NT2/D1 (cell line): ENCODE measurements at regions not wholly inside any gene's neighbourhood (a gene's known extent, or its start where the extent isn't known, plus 50 kb on each side); places are given as distances from the start of the nearest gene placed in this dataset.
"Not testable (repeated sequence)": the region's sequence is repeated elsewhere in the genome, so short reads cannot be mapped to it uniquely, and the experiment has no call there.

ENCODE experiments used
- DNase-seq: peaks from one replicate; pipeline ENCODE4 v3.0.0-alpha.2; 2011; ENCODE audit warnings: low read depth, low spot score
- H3K27me3 ChIP-seq: 2 replicates; pipeline ENCODE4 v1.6.0; 2011; ENCODE audit warnings: mild to moderate bottlenecking; ENCODE audit not compliant: insufficient read length, insufficient read depth
- H3K36me3 ChIP-seq: 2 replicates; pipeline ENCODE4 v1.6.1; 2011; ENCODE audit warnings: mild to moderate bottlenecking, low read length, mixed read lengths; ENCODE audit not compliant: insufficient read depth, insufficient read length
- H3K4me1 ChIP-seq: 2 replicates; pipeline ENCODE4 v1.5.1; 2011; ENCODE audit not compliant: insufficient read depth, insufficient read length
- H3K4me3 ChIP-seq: 2 replicates; pipeline ENCODE4 v1.5.1; 2011; ENCODE audit warnings: low read depth; ENCODE audit not compliant: insufficient read length
- H3K9ac ChIP-seq: 2 replicates; pipeline ENCODE4 v1.6.0; 2011; ENCODE audit warnings: low read depth; ENCODE audit not compliant: insufficient read length
- H3K9me3 ChIP-seq: 2 replicates; pipeline ENCODE4 v1.5.1; 2011; ENCODE audit warnings: mild to moderate bottlenecking, low read length; ENCODE audit not compliant: insufficient read depth
- SUZ12 ChIP-seq: IDR thresholded peaks from 2 replicates; pipeline ENCODE4 v1.6.1; 2011; ENCODE audit not compliant: insufficient read length, insufficient read depth; ENCODE audit errors: extremely low read depth
- YY1 ChIP-seq: IDR thresholded peaks from 2 replicates; pipeline ENCODE4 v1.6.1; 2011; ENCODE audit not compliant: insufficient read length, insufficient read depth
- ZNF274 ChIP-seq: IDR thresholded peaks from 2 replicates; pipeline ENCODE4 v1.6.1; 2011; ENCODE audit warnings: mild to moderate bottlenecking, low read depth, low read length

DNA sequence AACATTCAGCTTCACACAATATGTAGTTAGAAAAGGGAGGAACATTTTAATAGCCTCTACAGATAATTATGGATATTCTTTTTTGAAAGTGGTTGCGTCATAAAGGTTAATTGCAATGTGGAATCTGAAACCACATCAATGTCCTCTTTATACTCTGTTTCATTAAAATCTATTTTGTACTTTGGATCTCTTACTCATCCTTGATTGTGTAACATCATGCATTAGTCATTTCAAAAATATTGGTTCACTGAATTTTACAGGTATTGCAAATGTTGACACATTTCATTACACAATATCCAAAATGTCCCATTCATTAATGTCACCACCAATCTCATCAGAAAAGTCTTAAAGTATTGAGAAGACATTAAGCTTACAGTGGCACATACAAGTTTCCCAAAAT lies 62.7 kb upstream of the USP9X start:
- H3K9me3 ChIP-seq = no peaks in the 10 kb centered on the region
- DNase-seq = no peak
- no peaks in the 10 kb centered on the region for H3K36me3 ChIP-seq
- H3K9ac ChIP-seq = no peak overlapping the region
- TF ChIP-seq YY1 = no peak
- no peak for TF ChIP-seq ZNF274
- no peak for TF ChIP-seq SUZ12
- H3K4me1 ChIP-seq = no peaks in the 10 kb centered on the region
- no peak overlapping the region for H3K4me3 ChIP-seq
- H3K27me3 ChIP-seq = no peaks in the 10 kb centered on the region

DNA sequence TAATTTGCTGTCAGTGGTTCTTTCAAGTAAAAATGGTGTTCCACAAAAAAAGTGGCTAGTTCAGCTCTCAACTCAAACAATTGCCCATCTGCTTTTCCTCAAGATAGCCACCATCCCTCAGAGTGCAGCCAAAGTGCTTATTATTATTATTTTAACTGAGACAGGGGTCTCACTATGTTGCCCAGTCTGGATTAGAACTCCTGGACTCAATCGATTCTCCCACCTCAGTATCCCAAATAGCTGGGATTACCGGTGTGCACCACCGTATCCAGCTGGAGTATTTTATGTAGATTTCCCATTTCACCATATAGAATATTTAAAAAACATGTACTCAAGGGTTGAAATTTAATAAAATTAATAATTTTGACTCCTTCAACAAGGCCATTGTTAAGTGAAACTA lies 62.1 kb upstream of the USP9X start:
- H3K4me3 ChIP-seq = no peak overlapping the region
- no peak overlapping the region for H3K9ac ChIP-seq
- H3K9me3 ChIP-seq = no peaks in the 10 kb centered on the region
- H3K27me3 ChIP-seq = no peaks in the 10 kb centered on the region
- TF ChIP-seq YY1 (no peak), ZNF274 (no peak), SUZ12 (no peak)
- no peaks in the 10 kb centered on the region for H3K4me1 ChIP-seq
- no peaks in the 10 kb centered on the region for H3K36me3 ChIP-seq
- no peak for DNase-seq

DNA sequence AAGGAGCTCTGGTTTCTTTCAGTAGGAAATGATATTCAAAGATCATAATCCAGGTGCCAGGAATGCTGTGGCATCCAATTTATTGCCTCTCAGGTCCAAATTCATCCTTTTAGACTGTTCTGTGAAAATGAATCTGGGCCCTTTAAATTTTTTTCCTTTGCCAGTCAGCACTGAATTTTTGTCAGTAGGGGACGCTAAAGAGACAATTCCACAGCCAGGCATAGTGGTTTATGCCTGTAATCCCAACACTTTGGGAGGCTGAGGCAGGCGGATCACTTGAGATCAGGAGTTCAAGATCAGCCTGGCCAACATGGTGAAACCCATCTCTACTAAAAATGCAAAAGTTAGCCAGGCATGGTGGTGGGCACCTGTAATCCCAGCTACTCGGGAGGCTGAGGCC lies 60.9 kb upstream of the USP9X start:
- not testable (repeated sequence) for H3K27me3 ChIP-seq, H3K36me3 ChIP-seq

DNA sequence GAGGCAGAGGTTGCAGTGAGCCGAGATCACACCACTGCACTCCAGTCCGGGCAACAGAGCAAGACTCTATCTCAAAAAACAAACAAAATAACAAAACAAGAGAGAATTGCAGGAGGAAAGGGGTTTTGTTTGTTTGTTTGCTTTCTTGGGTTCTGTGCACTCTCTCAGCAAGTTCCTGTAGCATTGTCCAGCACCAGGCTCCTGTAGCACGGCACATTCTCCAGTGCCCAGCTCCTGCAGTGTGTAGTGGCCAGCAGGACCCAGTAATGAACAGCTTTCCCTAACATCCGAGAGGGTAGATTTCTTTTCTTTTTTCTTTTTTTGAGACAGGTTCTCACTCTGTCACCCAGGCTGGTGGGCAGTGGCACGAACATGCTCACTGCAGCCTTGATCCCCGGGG lies 60.5 kb upstream of the USP9X start:
- Histone ChIP-seq H3K9me3 (no peaks in the 10 kb centered on the region), H3K4me3 (no peak overlapping the region), H3K4me1 (no peaks in the 10 kb centered on the region), H3K9ac (peak overlapping the region; percentile 42), H3K27me3 (no peaks in the 10 kb centered on the region), H3K36me3 (no peaks in the 10 kb centered on the region)
- DNase-seq = no peak
- no peak for TF ChIP-seq YY1
- no peak for TF ChIP-seq ZNF274
- TF ChIP-seq SUZ12 = no peak

More for the DNA sequence above, 60.9 kb upstream of the USP9X start:
- H3K9me3 ChIP-seq, H3K4me3 ChIP-seq, H3K9ac ChIP-seq, H3K4me1 ChIP-seq, DNase-seq: not testable (repeated sequence)

DNA sequence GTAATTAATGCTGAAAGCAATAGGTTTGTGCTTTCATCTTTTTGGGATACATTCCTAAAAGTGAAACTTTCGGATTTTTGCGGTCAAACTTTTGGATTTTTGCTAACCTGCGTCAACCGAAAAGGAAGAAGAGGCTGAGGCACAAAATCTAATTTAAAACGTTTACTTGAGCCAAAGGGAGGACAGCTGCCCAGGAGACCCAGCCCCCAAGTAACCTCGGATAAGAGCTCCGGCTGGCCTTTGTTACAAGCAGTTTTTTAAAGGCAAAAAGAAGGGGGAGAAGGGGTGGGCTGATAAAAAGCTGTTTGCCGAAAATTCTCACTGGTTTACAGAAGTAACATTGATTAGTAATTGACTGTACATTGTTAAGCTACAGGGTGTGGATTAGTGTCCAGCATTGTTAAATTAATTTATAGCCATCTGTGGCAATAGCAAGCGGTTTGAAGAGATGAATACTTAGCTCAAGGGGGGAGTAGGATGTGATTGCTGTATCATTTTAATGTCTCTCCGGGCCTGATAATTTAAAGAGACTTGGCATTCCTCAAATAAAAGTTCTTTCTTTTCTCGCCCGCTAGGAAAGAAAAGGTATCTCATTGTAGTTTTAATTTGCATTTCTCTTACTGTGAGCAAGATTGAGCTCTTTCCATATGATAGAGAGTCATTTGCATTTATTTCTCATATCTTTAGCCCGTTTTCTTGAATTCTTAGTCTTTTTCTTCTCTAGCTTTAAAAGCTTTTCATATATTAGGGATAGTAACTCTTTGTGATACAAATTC lies 59.1 kb upstream of the USP9X start:
- no peaks in the 10 kb centered on the region for H3K9me3 ChIP-seq
- peak overlapping the region; percentile 56 for H3K9ac ChIP-seq
- H3K4me3 ChIP-seq = no peak overlapping the region

DNA sequence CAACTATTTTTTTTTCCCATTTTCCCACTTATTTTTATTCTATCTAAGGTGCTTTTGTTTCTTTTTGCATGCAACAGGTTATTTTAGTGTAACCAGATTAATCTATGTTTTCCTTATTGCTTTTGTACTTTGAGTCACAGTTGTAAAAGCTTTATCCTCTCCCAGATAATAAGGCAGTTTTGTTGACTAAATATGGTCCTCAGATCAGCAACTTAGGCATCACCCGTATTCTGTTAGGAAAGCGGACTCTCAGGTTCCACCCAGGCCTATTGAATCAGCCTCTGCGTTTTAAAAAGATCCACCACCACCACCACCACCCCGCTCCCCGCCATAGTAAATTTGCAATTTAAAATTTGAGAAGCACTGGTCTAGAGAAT lies 58.6 kb upstream of the USP9X start:
- Histone ChIP-seq H3K4me3 (no peak overlapping the region), H3K4me1 (peaks cover 4% of the 10 kb centered on the region), H3K27me3 (no peaks in the 10 kb centered on the region), H3K9me3 (no peaks in the 10 kb centered on the region), H3K36me3 (no peaks in the 10 kb centered on the region), H3K9ac (peak overlapping the region; percentile 56)
- TF ChIP-seq SUZ12 (no peak), YY1 (no peak), ZNF274 (no peak)
- no peak for DNase-seq

More for the DNA sequence above, 59.1 kb upstream of the USP9X start:
- Histone ChIP-seq H3K27me3 (no peaks in the 10 kb centered on the region), H3K4me1 (peaks cover 2% of the 10 kb centered on the region), H3K36me3 (no peaks in the 10 kb centered on the region)
- DNase-seq = no peak
- TF ChIP-seq YY1 = no peak
- TF ChIP-seq SUZ12 = no peak
- no peak for TF ChIP-seq ZNF274

- H3K27me3 ChIP-seq = no peaks in the 10 kb centered on the region
- H3K36me3 ChIP-seq = no peaks in the 10 kb centered on the region
- TF ChIP-seq ZNF274 = no peak
- TF ChIP-seq YY1 = no peak
- TF ChIP-seq SUZ12 = no peak
- DNase-seq = no peak
- no peak overlapping the region for H3K9ac ChIP-seq
- H3K9me3 ChIP-seq = no peaks in the 10 kb centered on the region
- H3K4me3 ChIP-seq = no peak overlapping the region
- H3K4me1 ChIP-seq = peaks cover 4% of the 10 kb centered on the region
Measured at GRCh38 chrX:41029332-41029731, 55.9 kb upstream of the USP9X start.
